ENCODE measurements at regions not wholly inside any gene's neighbourhood (a gene's known extent, or its start where the extent isn't known, plus 50 kb on each side); places are given as distances from the start of the nearest gene placed in this dataset.

DNA sequence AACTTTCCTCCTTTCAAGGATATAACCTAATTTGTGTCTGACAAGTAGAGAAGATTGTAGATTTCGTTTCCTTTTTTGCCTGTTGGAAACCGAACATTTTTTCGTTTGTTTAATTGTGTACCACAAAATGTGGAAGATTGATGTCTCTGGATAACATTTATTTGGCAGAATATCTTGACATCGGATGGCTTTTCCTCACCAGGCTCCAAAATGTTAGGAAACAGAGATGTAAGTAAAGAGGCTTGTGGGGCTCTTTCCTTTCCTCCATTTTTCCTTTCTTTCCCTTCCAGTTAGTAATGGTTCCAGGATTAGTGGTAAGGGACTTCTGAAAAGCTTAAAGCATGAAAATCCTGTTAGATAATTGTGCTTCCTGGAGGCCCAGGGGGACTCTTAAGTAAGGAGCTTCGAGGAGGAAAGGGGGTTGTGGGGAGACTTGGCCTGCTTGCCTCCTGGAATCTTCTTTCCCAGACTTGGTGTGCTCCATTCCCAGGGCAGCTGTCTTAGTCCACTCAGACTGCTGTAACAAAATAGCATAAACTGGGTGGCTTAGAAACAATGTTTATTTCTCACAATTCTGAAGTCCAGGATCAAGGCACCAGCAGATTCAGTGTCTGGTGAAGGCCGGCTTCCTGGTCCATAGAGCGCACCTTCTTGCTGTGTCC, 243.1 kb upstream of the PWP1 start:
- H3K4me3 ChIP-seq (replicated peaks; ENCODE audit: insufficient read depth, low read length): no peak overlapping the region
- no peak overlapping the region for H3K27ac ChIP-seq (replicated peaks)
- no peaks in the 10 kb centered on the region for H3K27me3 ChIP-seq (ENCODE audit: insufficient read depth, poor library complexity, severe bottlenecking)
- TF ChIP-seq, protein P1, sequence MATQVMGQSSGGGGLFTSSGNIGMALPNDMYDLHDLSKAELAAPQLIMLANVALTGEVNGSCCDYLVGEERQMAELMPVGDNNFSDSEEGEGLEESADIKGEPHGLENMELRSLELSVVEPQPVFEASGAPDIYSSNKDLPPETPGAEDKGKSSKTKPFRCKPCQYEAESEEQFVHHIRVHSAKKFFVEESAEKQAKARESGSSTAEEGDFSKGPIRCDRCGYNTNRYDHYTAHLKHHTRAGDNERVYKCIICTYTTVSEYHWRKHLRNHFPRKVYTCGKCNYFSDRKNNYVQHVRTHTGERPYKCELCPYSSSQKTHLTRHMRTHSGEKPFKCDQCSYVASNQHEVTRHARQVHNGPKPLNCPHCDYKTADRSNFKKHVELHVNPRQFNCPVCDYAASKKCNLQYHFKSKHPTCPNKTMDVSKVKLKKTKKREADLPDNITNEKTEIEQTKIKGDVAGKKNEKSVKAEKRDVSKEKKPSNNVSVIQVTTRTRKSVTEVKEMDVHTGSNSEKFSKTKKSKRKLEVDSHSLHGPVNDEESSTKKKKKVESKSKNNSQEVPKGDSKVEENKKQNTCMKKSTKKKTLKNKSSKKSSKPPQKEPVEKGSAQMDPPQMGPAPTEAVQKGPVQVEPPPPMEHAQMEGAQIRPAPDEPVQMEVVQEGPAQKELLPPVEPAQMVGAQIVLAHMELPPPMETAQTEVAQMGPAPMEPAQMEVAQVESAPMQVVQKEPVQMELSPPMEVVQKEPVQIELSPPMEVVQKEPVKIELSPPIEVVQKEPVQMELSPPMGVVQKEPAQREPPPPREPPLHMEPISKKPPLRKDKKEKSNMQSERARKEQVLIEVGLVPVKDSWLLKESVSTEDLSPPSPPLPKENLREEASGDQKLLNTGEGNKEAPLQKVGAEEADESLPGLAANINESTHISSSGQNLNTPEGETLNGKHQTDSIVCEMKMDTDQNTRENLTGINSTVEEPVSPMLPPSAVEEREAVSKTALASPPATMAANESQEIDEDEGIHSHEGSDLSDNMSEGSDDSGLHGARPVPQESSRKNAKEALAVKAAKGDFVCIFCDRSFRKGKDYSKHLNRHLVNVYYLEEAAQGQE (IDR thresholded peaks at IDR 0.05; ENCODE audit: insufficient replicate concordance, low read depth): no peak
- TF ChIP-seq, protein P2, sequence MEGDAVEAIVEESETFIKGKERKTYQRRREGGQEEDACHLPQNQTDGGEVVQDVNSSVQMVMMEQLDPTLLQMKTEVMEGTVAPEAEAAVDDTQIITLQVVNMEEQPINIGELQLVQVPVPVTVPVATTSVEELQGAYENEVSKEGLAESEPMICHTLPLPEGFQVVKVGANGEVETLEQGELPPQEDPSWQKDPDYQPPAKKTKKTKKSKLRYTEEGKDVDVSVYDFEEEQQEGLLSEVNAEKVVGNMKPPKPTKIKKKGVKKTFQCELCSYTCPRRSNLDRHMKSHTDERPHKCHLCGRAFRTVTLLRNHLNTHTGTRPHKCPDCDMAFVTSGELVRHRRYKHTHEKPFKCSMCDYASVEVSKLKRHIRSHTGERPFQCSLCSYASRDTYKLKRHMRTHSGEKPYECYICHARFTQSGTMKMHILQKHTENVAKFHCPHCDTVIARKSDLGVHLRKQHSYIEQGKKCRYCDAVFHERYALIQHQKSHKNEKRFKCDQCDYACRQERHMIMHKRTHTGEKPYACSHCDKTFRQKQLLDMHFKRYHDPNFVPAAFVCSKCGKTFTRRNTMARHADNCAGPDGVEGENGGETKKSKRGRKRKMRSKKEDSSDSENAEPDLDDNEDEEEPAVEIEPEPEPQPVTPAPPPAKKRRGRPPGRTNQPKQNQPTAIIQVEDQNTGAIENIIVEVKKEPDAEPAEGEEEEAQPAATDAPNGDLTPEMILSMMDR (IDR thresholded peaks at IDR 0.05; ENCODE audit: insufficient read depth, low read length): no peak
- TF ChIP-seq SPI1 (IDR thresholded peaks at IDR 0.05; ENCODE audit: borderline replicate concordance, low read depth) (no peak), POLR2AphosphoS5 (IDR thresholded peaks at IDR 0.05; ENCODE audit: low read depth) (no peak)
- no peak for DNase-seq (ENCODE audit: low read depth in 1 of 2, low spot score in 1 of 2)

DNA sequence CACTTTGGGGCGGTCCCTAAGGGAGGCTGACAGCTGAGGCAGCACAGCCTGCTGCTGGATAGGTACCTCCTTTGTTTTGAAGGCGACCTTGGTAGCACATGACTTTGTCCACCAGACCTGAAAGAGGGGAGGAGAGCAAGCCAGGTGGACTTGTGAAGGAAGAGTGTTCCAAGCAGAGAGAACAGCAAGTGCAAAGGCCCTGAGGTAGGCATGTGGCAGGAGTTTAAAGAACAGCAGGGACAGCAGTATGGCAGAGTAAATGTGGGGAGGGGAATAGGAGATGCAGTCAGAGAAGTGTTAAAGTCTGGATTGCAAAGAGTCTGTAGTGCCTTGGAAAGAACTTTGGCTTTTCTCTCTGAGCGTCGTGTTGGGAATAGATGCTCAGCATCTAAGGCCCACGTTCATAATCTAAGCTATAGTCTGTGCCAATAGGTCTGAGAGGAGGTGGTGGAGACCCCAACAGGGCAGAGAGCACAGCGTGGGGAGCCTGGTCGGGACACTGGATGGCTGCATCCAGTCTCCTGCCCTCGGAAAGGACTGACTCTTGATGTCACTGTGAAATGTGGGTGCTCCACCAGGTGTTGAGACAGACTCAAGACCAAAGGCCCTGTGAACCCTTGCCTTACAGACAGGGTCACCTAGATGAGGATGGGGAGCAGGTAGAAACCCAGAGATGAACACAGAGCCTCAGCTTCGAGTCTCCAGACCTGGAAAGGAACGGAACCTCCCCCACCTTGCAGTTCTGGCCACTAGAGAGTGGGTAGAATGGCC, 242.1 kb upstream of the PWP1 start:
- Histone ChIP-seq H3K27ac (replicated peaks) (no peak overlapping the region), H3K27me3 (ENCODE audit: insufficient read depth, poor library complexity, severe bottlenecking) (no peaks in the 10 kb centered on the region), H3K4me3 (replicated peaks; ENCODE audit: insufficient read depth, low read length) (no peak overlapping the region)
- TF ChIP-seq SPI1 (IDR thresholded peaks at IDR 0.05; ENCODE audit: borderline replicate concordance, low read depth): no peak
- DNase-seq (ENCODE audit: low read depth in 1 of 2, low spot score in 1 of 2): no peak

DNA sequence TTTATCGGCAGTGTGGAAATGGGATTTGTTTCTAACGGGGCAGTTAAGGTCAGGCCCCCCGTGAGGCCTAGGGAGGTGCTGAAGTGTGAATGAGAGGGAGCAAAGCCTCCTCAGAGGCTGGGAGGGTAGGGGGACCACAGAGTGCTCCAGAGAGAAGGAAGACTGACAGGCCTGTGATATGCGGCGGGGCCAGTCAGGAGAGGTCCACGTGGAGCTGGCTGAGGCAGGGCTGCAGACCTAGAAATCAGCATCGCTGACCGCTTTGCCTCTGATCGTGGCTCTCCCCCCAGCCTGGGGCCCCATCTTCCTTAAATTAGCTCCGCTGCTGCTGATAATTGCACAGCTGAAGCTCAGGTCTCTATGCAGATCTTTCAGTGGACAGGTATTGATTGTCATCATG, 240.8 kb upstream of the PWP1 start:
- Histone ChIP-seq H3K27ac (replicated peaks) (no peak overlapping the region), H3K4me3 (replicated peaks; ENCODE audit: insufficient read depth, low read length) (no peak overlapping the region), H3K27me3 (ENCODE audit: insufficient read depth, poor library complexity, severe bottlenecking) (no peaks in the 10 kb centered on the region)

More for the DNA sequence above, 240.8 kb upstream of the PWP1 start:
- no peak for DNase-seq (ENCODE audit: low read depth in 1 of 2, low spot score in 1 of 2)
- TF ChIP-seq, protein P1 (IDR thresholded peaks at IDR 0.05; ENCODE audit: insufficient replicate concordance, low read depth): no peak
- TF ChIP-seq POLR2AphosphoS5 (IDR thresholded peaks at IDR 0.05; ENCODE audit: low read depth): no peak
- no peak for TF ChIP-seq GABPA (IDR thresholded peaks at IDR 0.05; ENCODE audit: low read depth)
- TF ChIP-seq, protein P2 (IDR thresholded peaks at IDR 0.05; ENCODE audit: insufficient read depth, low read length): no peak
- no peak for TF ChIP-seq SPI1 (IDR thresholded peaks at IDR 0.05; ENCODE audit: borderline replicate concordance, low read depth)

Data from HL-60 (cell line).